Stimulated activated CD4-positive, alpha-beta T cell treated with anti-CD3 and anti-CD28 coated beads, Interleukin-12 subunit alpha, Interleukin-12 subunit beta, amount 100 ng/mL, for 48 hours (primary cell): ENCODE measurements at regions not wholly inside any gene's neighbourhood (a gene's known extent, or its start where the extent isn't known, plus 50 kb on each side); places are given as distances from the start of the nearest gene placed in this dataset.

Experiments used
- DNase-seq, 3 donors: peaks; one replicate each; pipeline ENCODE4 v3.0.0-alpha.2; 2020; ENCODE audit warnings: low read depth in 2 of 3, low spot score in 1 of 3

DNA sequence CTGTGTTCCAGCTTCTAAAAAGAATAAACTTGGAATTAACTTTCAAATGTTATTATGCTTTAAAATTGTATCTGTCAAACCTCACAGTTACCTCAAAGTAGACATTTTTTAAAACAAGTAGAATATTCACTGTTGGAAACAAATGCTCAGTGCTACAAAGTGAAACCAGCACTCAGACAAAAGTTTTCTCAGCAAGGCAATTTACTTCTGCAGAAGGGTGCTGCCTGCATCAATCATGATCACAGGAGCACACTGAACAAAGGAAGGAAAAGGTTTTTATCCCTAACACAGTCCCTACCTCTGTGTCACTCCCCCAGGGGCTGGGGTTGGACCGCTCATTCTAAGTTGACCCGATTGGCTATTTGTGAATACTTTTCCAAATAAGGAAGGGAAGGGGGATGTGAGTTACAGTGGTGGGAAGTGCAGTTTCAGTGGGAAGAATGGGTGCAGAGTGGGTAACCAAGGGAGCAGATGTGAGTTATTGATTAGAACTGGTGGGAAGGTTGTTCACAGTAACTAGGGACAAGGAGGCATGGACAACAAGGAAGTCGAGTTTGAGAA is 63.0 kb upstream of the CDK20 start:
- DNase-seq: no peak

DNA sequence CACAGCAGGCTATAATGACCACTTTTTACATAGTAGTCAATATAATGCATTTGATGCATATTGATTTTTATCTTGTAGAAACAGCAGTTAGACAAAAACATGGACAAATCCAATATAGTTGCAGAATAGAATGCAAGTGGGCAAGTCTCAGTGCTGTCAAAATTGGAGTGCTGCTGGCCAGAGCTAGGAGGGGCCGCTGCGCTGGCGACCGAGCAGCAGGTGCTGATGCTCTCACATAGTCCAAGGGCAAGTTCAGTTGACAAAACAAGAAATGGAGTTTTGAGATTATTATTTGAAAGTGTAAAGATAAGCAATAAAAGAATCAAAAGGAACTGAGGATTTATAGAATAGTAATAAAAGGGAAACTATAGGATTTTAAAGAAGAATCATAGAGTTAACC is 60.6 kb upstream of the CDK20 start:
- DNase-seq: no peak

DNA sequence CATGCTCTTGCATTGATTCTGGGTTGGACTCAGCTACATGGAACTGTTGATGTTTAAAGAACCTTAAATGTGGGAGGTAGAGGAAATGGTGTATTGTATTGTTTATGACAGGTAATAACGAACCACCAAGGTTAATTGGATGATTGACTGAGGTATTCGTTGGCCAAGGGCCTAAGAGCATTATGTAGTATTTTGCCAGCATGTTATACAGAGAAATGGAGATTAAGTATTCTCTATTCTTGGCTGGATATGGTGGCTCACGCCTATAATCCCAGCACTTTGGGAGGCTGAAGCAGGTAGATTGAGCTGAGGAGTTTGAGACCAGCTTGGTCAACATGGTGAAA is 59.0 kb upstream of the CDK20 start:
- DNase-seq: no peak

DNA sequence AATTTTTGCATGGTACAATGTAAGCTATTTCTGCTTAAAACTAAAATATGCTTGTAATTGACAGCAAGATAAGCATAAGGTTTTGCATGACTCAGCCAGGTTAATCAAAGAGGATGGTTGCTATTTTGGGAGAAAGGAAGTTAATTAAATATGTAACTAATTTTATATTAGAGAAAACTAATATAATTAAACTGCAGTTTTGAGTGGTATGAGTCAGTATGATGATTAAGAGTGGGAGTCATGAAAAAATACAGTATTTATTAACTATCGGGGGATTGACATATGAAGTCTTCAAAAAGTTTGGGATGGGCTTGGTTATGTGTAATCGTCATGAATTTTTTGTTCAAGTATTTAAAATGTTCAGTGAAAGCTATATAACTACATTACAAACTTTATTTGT is 54.0 kb upstream of the CDK20 start:
- no peak for DNase-seq

- DNase-seq: no peak
Observed at GRCh38 chr9:88026118-88026479, 51.8 kb upstream of the CDK20 start.

- DNase-seq: no peak
Observed at GRCh38 chr9:88025411-88026117, 51.2 kb upstream of the CDK20 start.

GRCh38 chr9:88024896-88025295 is 50.6 kb upstream of the CDK20 start:
- DNase-seq: no peak
